HEK293 (cell line): ENCODE measurements at regions not wholly inside any gene's neighbourhood (a gene's known extent, or its start where the extent isn't known, plus 50 kb on each side); places are given as distances from the start of the nearest gene placed in this dataset.

ENCODE experiments used
- EGR2 ChIP-seq: fragments of 450-650 bp; formaldehyde crosslinking; IDR thresholded peaks from 2 replicates; pipeline ENCODE4 v1.5.1; 2016; ENCODE audit warnings: low read depth, missing biosample characterization, missing genetic modification characterization
- GLIS2 ChIP-seq: fragments of 450-650 bp; formaldehyde crosslinking; IDR thresholded peaks from 2 replicates; pipeline ENCODE4 v1.5.1; 2016; ENCODE audit warnings: missing biosample characterization, missing genetic modification characterization
- MYNN ChIP-seq: fragments of 450-650 bp; formaldehyde crosslinking; IDR thresholded peaks from 2 replicates; pipeline ENCODE4 v1.5.1; 2016; ENCODE audit warnings: missing biosample characterization, missing genetic modification characterization, borderline replicate concordance
- OSR2 ChIP-seq: fragments of 450-650 bp; formaldehyde crosslinking; IDR thresholded peaks from 2 replicates; pipeline ENCODE4 v1.5.1; 2016; ENCODE audit warnings: missing biosample characterization, missing genetic modification characterization
- PRDM2 ChIP-seq: fragments of 450-650 bp; formaldehyde crosslinking; IDR thresholded peaks from 2 replicates; pipeline ENCODE4 v1.5.1; 2016; ENCODE audit warnings: missing biosample characterization, missing genetic modification characterization, borderline replicate concordance
- ZBTB1 ChIP-seq: fragments of 450-650 bp; formaldehyde crosslinking; IDR thresholded peaks from 2 replicates; pipeline ENCODE4 v1.5.1; 2016; ENCODE audit warnings: missing biosample characterization, missing genetic modification characterization
- ZBTB20 ChIP-seq: fragments of 450-650 bp; formaldehyde crosslinking; IDR thresholded peaks from 2 replicates; pipeline ENCODE4 v1.5.1; 2016; ENCODE audit warnings: missing biosample characterization, missing genetic modification characterization
- ZNF112 ChIP-seq: fragments of 450-650 bp; formaldehyde crosslinking; IDR thresholded peaks from 2 replicates; pipeline ENCODE4 v1.5.0; 2017; ENCODE audit warnings: missing biosample characterization, missing genetic modification characterization
- ZNF155 ChIP-seq: fragments of 450-650 bp; formaldehyde crosslinking; IDR thresholded peaks from 2 replicates; pipeline ENCODE4 v1.5.1; 2016; ENCODE audit warnings: missing biosample characterization, missing genetic modification characterization
- ZNF18 ChIP-seq: fragments of 450-650 bp; formaldehyde crosslinking; IDR thresholded peaks from 2 replicates; pipeline ENCODE4 v1.5.1; 2016; ENCODE audit warnings: missing biosample characterization, missing genetic modification characterization
- ZNF394 ChIP-seq: fragments of 450-650 bp; formaldehyde crosslinking; IDR thresholded peaks from 2 replicates; pipeline ENCODE4 v1.5.1; 2016; ENCODE audit warnings: missing biosample characterization, missing genetic modification characterization, mild to moderate bottlenecking, moderate library complexity, borderline replicate concordance
- TF ChIP-seq, protein P1 (sequence below): fragments of 450-650 bp; IDR thresholded peaks from 2 replicates; pipeline ENCODE4 v1.5.1; 2018; ENCODE audit warnings: missing biosample characterization, mild to moderate bottlenecking, missing genetic modification characterization
- TF ChIP-seq, protein P2 (sequence below): fragments of 450-650 bp; formaldehyde crosslinking; IDR thresholded peaks from 2 replicates; pipeline ENCODE4 v1.5.1; 2016; ENCODE audit warnings: missing biosample characterization, missing genetic modification characterization
- TF ChIP-seq, protein P3 (sequence below): fragments of 450-650 bp; formaldehyde crosslinking; IDR thresholded peaks from 2 replicates; pipeline ENCODE4 v1.5.1; 2016; ENCODE audit warnings: missing biosample characterization, missing genetic modification characterization
- TF ChIP-seq, protein P4 (sequence below): fragments of 450-650 bp; IDR thresholded peaks from 2 replicates; pipeline ENCODE4 v1.5.1; 2018; ENCODE audit warnings: missing biosample characterization, missing genetic modification characterization

- no peak for TF ChIP-seq ZNF18 (tag by site-specific recombination)
- TF ChIP-seq OSR2 (tag by site-specific recombination): no peak
- TF ChIP-seq ZNF155 (tag by site-specific recombination): no peak
- TF ChIP-seq MYNN (tag by site-specific recombination): no peak
- TF ChIP-seq, protein P1, sequence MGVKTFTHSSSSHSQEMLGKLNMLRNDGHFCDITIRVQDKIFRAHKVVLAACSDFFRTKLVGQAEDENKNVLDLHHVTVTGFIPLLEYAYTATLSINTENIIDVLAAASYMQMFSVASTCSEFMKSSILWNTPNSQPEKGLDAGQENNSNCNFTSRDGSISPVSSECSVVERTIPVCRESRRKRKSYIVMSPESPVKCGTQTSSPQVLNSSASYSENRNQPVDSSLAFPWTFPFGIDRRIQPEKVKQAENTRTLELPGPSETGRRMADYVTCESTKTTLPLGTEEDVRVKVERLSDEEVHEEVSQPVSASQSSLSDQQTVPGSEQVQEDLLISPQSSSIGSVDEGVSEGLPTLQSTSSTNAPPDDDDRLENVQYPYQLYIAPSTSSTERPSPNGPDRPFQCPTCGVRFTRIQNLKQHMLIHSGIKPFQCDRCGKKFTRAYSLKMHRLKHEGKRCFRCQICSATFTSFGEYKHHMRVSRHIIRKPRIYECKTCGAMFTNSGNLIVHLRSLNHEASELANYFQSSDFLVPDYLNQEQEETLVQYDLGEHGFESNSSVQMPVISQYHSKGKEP (tag by site-specific recombination): no peak
- no peak for TF ChIP-seq ZNF394 (tag by site-specific recombination)
- TF ChIP-seq, protein P2, sequence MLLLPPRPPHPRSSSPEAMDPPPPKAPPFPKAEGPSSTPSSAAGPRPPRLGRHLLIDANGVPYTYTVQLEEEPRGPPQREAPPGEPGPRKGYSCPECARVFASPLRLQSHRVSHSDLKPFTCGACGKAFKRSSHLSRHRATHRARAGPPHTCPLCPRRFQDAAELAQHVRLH: no peak
- TF ChIP-seq ZBTB20 (tag by site-specific recombination): no peak
- TF ChIP-seq, protein P3, sequence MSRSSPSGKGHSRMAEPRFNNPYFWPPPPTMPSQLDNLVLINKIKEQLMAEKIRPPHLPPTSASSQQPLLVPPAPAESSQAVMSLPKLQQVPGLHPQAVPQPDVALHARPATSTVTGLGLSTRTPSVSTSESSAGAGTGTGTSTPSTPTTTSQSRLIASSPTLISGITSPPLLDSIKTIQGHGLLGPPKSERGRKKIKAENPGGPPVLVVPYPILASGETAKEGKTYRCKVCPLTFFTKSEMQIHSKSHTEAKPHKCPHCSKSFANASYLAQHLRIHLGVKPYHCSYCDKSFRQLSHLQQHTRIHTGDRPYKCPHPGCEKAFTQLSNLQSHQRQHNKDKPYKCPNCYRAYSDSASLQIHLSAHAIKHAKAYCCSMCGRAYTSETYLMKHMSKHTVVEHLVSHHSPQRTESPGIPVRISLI (tag by site-specific recombination): no peak
- no peak for TF ChIP-seq ZNF112
- no peak for TF ChIP-seq GLIS2 (tag by site-specific recombination)
- no peak for TF ChIP-seq PRDM2 (tag by site-specific recombination)
- no peak for TF ChIP-seq EGR2
- TF ChIP-seq, protein P4, sequence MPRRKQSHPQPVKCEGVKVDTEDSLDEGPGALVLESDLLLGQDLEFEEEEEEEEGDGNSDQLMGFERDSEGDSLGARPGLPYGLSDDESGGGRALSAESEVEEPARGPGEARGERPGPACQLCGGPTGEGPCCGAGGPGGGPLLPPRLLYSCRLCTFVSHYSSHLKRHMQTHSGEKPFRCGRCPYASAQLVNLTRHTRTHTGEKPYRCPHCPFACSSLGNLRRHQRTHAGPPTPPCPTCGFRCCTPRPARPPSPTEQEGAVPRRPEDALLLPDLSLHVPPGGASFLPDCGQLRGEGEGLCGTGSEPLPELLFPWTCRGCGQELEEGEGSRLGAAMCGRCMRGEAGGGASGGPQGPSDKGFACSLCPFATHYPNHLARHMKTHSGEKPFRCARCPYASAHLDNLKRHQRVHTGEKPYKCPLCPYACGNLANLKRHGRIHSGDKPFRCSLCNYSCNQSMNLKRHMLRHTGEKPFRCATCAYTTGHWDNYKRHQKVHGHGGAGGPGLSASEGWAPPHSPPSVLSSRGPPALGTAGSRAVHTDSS (tag by site-specific recombination): no peak
- TF ChIP-seq ZBTB1 (tag by site-specific recombination): no peak
- TF ChIP-seq, all 188 proteins: peak for 0
Observed at GRCh38 chr3:115245899-115246298, 98.8 kb upstream of the ZBTB20 start (continued).
